LNCAP (cell line): ENCODE measurements at regions not wholly inside any gene's neighbourhood (a gene's known extent, or its start where the extent isn't known, plus 50 kb on each side); places are given as distances from the start of the nearest gene placed in this dataset.

ENCODE experiments used
- TF ChIP-seq, protein P1 (sequence below): fragments of 450-650 bp; IDR thresholded peaks from 2 replicates; pipeline ENCODE4 v1.5.1; 2017; ENCODE audit warnings: mild to moderate bottlenecking

DNA sequence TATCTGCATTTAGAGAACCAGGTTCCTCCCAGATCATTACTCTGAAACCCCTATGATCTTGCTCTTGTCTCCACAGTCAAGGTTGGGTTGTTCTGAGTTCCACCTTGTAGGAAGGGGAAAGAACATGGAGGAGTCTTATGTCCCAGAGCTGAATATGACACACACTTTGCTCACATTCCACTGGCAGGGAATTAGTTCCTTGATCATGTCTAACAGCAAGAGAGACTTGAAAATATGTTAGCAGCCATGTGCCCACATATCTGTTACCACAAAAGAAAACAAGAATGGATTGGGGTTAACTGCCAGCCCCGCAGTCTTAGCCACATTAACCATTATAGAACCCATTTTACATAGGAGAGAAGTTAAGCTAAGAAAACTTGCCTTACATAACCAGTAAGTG, 71.1 kb upstream of the MDM1 start:
- TF ChIP-seq, protein P1, sequence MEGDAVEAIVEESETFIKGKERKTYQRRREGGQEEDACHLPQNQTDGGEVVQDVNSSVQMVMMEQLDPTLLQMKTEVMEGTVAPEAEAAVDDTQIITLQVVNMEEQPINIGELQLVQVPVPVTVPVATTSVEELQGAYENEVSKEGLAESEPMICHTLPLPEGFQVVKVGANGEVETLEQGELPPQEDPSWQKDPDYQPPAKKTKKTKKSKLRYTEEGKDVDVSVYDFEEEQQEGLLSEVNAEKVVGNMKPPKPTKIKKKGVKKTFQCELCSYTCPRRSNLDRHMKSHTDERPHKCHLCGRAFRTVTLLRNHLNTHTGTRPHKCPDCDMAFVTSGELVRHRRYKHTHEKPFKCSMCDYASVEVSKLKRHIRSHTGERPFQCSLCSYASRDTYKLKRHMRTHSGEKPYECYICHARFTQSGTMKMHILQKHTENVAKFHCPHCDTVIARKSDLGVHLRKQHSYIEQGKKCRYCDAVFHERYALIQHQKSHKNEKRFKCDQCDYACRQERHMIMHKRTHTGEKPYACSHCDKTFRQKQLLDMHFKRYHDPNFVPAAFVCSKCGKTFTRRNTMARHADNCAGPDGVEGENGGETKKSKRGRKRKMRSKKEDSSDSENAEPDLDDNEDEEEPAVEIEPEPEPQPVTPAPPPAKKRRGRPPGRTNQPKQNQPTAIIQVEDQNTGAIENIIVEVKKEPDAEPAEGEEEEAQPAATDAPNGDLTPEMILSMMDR: no peak

- TF ChIP-seq, protein P1: no peak
Observed at GRCh38 chr12:68403711-68404110, 71.5 kb upstream of the MDM1 start.

DNA sequence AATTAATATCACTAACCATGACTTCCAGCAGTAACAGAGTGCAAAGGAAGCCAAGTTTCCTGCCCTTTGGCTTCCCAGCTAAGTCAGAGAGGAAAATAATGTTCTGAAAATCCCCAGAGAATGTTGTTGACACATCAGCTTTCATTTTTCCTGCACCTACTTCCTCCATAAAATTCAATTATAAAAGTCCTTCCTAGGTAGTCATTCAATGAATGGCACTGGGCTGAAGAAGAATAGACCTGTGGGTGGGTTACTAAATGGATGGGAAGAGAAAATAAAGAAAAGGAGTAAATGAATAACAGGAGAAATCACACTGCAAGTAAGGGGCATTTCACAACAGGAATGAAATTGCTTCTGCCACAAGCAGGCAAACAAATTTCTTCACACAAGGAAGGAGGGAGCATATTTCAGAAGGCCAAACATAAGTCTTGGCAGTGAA, 73.2 kb upstream of the MDM1 start:
- TF ChIP-seq, protein P1: no peak

DNA sequence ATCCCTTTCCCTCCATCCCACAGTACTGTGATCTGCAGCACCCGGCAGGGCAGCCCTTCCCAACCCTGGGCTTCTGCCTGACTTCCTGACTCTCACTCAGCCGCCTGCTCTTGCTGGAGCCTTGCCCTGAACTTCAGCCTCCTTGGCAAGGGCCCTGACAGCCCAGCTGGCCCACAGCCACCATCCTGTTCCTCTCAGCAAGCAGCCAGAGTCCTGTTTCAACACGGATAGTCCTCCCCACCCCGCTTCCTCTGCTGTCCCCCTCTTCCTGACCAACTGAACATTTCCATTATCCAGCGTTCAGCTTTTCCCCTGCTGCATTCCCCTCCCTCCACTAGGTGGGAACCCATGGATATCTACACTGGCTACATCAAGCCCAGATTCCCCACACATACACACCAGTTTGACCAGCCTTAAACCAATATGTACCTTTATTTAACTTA, 74.0 kb upstream of the MDM1 start:
- TF ChIP-seq, protein P1: peak; percentile 40; the same call in 1 of the 2 replicates

GRCh38 chr12:68406911-68407310, 74.7 kb upstream of the MDM1 start:
- TF ChIP-seq, protein P1: no peak

DNA sequence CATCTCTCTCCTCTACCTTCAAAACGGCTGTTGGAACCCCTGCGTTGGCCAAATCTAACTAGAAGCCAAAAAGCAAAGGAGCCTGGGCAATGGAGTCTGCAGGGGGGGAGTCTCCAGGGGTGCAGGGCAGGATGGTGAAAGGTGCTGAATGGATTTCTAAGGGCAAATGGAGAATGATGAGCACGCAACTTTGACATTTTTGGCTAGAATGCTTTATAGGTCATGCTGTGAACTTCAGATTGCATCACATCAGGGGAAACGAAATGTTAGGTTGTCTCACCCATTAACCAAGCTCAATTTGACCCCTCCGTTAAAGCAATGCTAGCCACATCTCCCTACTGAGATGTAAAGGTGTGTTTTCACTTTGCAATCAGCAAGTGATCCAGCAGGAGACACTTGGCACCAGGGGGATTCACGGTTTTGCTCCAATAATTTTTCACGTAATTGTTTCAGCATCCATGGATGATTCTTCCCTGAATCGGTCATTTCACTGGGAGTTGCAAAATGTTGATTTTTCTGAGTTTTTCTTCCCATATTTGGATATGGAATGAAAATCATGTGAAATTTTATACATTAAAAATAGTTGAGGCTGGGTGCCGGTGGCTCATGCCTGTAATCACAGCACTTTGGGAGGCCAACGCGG, 78.0 kb upstream of the MDM1 start:
- TF ChIP-seq, protein P1: no peak

DNA sequence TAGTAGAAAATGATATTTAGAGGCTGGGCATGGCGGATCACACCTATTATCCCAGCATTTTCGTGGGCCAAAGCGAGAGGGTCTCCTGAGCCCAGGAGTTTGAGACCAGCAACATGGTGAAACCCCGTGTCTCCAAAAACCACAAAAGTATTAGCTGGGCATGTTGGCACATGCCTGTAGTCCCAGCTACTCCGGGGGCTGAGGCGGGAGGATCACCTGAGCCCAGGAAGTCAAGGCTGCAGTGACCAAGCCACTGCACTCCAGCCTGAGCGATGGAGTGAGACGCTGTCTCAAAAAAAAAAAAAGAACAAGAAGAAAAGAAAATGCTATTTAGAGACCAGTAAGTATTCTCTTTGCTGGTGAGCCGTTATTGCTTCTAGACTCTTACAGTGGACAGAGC, 79.2 kb upstream of the MDM1 start:
- TF ChIP-seq, protein P1: no peak

DNA sequence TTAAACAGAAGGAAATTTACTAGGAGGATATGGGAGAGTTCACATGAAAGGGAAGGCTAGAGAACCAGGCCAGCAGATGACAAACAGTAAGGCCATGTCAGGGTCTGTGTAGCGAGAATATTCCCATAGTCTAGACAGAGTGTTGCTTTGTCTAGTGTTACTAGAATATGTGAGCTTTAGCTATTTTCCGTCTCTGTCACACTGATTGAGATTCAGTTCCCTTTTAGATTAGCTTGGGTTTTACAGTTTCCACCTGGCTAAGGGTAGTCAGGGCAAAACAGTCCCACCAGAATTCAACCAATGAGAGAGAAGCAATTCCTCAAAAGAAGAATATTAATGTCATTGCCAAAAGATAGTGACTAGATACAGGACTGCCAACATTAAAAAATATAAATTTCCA, 82.8 kb upstream of the MDM1 start:
- TF ChIP-seq, protein P1: no peak
